Naive B cell (primary cell): ENCODE measurements at regions not wholly inside any gene's neighbourhood (a gene's known extent, or its start where the extent isn't known, plus 50 kb on each side); places are given as distances from the start of the nearest gene placed in this dataset.

Source experiments
- ATAC-seq, 2 donors: fragments of 150-1000 bp; cut with Tn5 transposase; 2 replicates each; pipeline ENCODE4 v1.10.0; 2021; ENCODE audit warnings: low read depth in 2 of 2, mild to moderate bottlenecking in 2 of 2, moderate library complexity in 2 of 2
- DNase-seq: peaks from one replicate; pipeline ENCODE4 v3.0.0; 2022
- H3K27ac Mint-ChIP-seq, 6 donors: one replicate each; pipeline ENCODE4 v1.8.0; 2020 to 2022; ENCODE audit warnings: mild to moderate bottlenecking in 6 of 6, mixed read lengths in 6 of 6, moderate library complexity in 5 of 6, inconsistent platforms in 2 of 6
- H3K27me3 Mint-ChIP-seq, 3 donors: one replicate each; pipeline ENCODE4 v1.8.0; 2021 to 2022; ENCODE audit warnings: mixed read lengths in 3 of 3, mild to moderate bottlenecking in 1 of 3
- H3K36me3 Mint-ChIP-seq, 2 donors: one replicate each; pipeline ENCODE4 v1.8.0; 2020 to 2022; ENCODE audit warnings: mixed read lengths in 2 of 2, inconsistent platforms in 1 of 2, mild to moderate bottlenecking in 1 of 2
- H3K4me1 Mint-ChIP-seq, 3 donors: one replicate each; pipeline ENCODE4 v1.8.0; 2020 to 2022; ENCODE audit warnings: mixed read lengths in 3 of 3, inconsistent platforms in 1 of 3, mild to moderate bottlenecking in 1 of 3, moderate library complexity in 1 of 3
- H3K4me3 Mint-ChIP-seq, 8 donors: one replicate each; pipeline ENCODE4 v1.8.0; 2020 to 2022; ENCODE audit warnings: mild to moderate bottlenecking in 8 of 8, mixed read lengths in 8 of 8, moderate library complexity in 8 of 8, inconsistent platforms in 2 of 8
- H3K9me3 Mint-ChIP-seq, 7 donors: one replicate each; pipeline ENCODE4 v1.8.0; 2020 to 2022; ENCODE audit warnings: mixed read lengths in 7 of 7, mild to moderate bottlenecking in 5 of 7, inconsistent platforms in 2 of 7, moderate library complexity in 1 of 7

DNA sequence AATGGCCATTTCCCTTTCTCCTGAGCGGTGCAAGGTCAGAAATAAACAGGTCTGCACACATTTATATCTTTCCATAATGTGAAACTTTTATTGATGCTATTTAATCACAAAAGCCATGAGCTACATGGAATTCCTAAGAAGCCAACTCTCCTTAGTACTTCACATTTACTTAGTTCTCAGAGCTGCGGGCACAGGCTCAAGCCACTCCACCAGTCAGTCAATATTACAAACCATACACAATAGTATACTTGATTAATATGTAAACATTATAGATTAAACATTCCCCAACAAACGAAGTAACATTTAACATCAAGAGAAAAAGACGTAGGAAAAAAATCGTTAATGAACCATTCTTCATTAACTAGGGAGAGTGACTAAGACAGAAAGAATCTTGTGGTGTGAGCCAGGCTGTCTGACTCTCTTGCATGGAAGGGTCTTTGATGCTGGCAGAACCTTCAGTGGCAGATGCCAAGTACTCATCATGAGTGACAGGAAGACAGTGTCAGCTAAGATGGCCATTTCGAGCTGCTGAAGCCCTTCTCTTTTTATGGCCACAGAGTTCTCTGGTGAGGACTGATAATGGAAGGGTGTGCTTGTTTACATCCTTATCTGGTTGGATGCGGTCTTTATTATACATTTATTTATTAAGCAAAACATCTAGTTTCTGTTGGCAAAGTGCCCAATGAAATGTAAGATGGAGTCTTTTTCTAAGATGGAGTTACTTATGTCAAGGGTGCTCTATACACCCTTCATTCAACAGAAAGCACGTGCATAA lies 115.5 kb upstream of the TUT7 start:
- Mint-ChIP-seq H3K36me3 (no peaks in the 10 kb centered on the region), H3K27me3 (peaks cover 12 to 29% (median 17%) of the 10 kb centered on the region in 3 donors), H3K4me3 (no peak overlapping the region), H3K4me1 (no peaks in the 10 kb centered on the region), H3K9me3 (peaks cover 0 to 4% (median 0%) of the 10 kb centered on the region in 7 donors), H3K27ac (no peak overlapping the region)
- DNase-seq (no peak), ATAC-seq (no peak)

- peaks cover 0 to 1% (median 0%) of the 10 kb centered on the region in 7 donors for H3K9me3 Mint-ChIP-seq
- ATAC-seq, result no peak
- no peak overlapping the region for H3K27ac Mint-ChIP-seq
- DNase-seq, result no peak
- H3K27me3 Mint-ChIP-seq, result peaks cover 12 to 21% (median 17%) of the 10 kb centered on the region in 3 donors
- no peaks in the 10 kb centered on the region for H3K36me3 Mint-ChIP-seq
- no peaks in the 10 kb centered on the region for H3K4me1 Mint-ChIP-seq
- no peak overlapping the region for H3K4me3 Mint-ChIP-seq
Observed at GRCh38 chr9:86464242-86464641, 110.0 kb upstream of the TUT7 start.

- no peaks in the 10 kb centered on the region for H3K9me3 Mint-ChIP-seq
- no peak for ATAC-seq
- H3K27ac Mint-ChIP-seq, result no peak overlapping the region
- H3K36me3 Mint-ChIP-seq, result no peaks in the 10 kb centered on the region
- DNase-seq, result no peak
- peaks cover 7 to 14% (median 9%) of the 10 kb centered on the region in 3 donors for H3K27me3 Mint-ChIP-seq
- H3K4me1 Mint-ChIP-seq, result no peaks in the 10 kb centered on the region
- H3K4me3 Mint-ChIP-seq, result no peak overlapping the region
Observed at GRCh38 chr9:86460216-86461002, 106.2 kb upstream of the TUT7 start.

DNA sequence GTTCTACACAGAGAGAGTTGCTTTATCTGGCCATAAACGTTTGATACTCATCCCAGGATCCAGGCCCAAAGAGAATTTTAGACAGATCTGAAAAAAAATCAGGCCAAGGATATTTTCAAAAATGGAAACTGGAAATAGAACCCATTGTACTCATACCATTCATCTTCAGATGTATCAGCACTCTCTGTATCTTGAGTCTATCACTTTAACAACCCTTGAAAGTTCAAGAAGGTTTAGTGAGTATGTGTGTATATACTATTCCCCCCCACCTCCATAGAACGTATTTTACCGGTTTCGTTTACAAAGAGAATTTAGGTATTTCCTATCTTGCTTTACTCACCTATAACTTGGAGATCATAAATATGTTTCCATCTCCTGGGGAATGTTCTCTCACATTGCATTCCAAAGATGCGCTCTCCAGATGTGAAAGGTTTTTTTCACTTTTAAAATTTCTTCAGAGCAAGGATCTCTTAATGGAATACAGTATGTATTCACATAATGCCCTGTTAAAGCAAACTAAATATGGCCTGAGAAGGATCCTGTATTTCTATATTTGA lies 105.5 kb upstream of the TUT7 start:
- H3K36me3 Mint-ChIP-seq, result no peaks in the 10 kb centered on the region
- H3K27me3 Mint-ChIP-seq, result peaks cover 7 to 14% (median 10%) of the 10 kb centered on the region in 3 donors
- no peaks in the 10 kb centered on the region for H3K4me1 Mint-ChIP-seq
- H3K27ac Mint-ChIP-seq, result no peak overlapping the region
- no peak for ATAC-seq
- H3K4me3 Mint-ChIP-seq, result no peak overlapping the region
- DNase-seq, result no peak
- no peaks in the 10 kb centered on the region for H3K9me3 Mint-ChIP-seq

DNA sequence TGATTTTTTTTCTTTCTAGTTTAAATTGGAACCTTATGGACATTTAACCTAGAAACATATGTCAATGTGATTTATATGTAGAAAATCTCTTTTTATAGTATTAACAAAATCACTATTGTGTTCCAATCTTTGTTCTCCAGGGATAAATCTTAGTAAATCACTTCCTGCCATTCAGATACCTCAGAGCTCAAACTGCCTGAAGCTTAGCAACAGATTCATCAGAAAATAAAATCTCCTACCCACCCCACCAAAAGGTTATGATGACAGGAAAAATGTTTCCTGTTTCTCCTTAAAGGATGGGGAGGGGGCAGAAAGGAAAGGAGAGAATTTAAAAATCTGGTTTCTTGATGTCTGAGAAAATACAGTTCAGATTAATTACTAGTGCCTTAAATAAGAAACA lies 105.0 kb upstream of the TUT7 start:
- no peak for ATAC-seq
- Mint-ChIP-seq H3K4me3 (no peak overlapping the region), H3K9me3 (no peaks in the 10 kb centered on the region), H3K4me1 (no peaks in the 10 kb centered on the region), H3K27me3 (peaks cover 7 to 15% (median 14%) of the 10 kb centered on the region in 3 donors), H3K36me3 (no peaks in the 10 kb centered on the region), H3K27ac (no peak overlapping the region)
- DNase-seq, result no peak

DNA sequence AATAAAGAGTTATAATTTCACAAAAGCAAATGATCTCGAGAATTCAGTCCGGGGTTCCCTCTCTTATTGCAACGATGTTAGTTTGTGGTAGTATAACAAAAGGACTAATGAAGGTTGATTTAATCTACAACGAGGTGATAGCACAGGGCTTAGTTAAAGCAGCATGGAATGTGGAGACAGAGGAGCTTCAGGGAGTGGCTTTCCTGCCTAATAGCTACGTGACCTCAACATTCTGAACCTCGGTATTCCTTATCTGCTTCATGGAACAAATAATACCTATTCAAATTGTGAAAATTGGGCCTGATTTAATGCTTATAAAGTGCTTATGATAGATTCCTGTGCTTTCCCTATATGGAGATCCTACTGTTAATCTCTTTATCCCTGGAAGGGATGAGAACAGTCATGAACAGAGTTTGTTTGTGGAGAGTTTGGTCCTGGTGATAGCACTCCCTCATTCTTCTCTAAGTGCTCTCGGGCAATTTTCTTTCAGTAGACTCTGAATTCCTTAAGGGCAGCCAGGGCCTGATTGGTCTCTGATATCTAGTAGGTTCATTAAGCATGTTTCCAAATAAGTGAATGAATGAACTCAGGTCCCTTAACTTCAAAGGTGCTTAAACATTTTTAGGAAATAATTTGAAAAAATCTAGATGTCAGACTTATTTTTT lies 104.1 kb upstream of the TUT7 start:
- Mint-ChIP-seq H3K36me3 (no peaks in the 10 kb centered on the region), H3K9me3 (no peaks in the 10 kb centered on the region), H3K4me3 (no peak overlapping the region), H3K4me1 (no peaks in the 10 kb centered on the region), H3K27ac (no peak overlapping the region), H3K27me3 (peaks cover 7 to 14% (median 9%) of the 10 kb centered on the region in 3 donors)
- ATAC-seq (no peak), DNase-seq (no peak)

- Mint-ChIP-seq H3K27me3 (peaks cover 7 to 21% (median 9%) of the 10 kb centered on the region in 3 donors), H3K36me3 (no peaks in the 10 kb centered on the region), H3K27ac (no peak overlapping the region), H3K4me3 (no peak overlapping the region), H3K9me3 (no peaks in the 10 kb centered on the region), H3K4me1 (no peaks in the 10 kb centered on the region)
- DNase-seq, result no peak
- no peak for ATAC-seq
Observed at GRCh38 chr9:86456416-86456815, 102.2 kb upstream of the TUT7 start.

- no peaks in the 10 kb centered on the region for H3K36me3 Mint-ChIP-seq
- ATAC-seq, result no peak
- no peak overlapping the region for H3K4me3 Mint-ChIP-seq
- H3K9me3 Mint-ChIP-seq, result peaks cover 0 to 2% (median 0%) of the 10 kb centered on the region in 7 donors
- peaks cover 7 to 21% (median 11%) of the 10 kb centered on the region in 3 donors for H3K27me3 Mint-ChIP-seq
- H3K4me1 Mint-ChIP-seq, result no peaks in the 10 kb centered on the region
- no peak for DNase-seq
- H3K27ac Mint-ChIP-seq, result no peak overlapping the region
Observed at GRCh38 chr9:86454701-86455615, 100.7 kb upstream of the TUT7 start.

GRCh38 chr9:86452201-86452828 lies 98.1 kb upstream of the TUT7 start:
- DNase-seq (no peak), ATAC-seq (no peak)
- Mint-ChIP-seq H3K36me3 (no peaks in the 10 kb centered on the region), H3K4me1 (no peaks in the 10 kb centered on the region), H3K9me3 (peaks cover 0 to 8% (median 0%) of the 10 kb centered on the region in 7 donors), H3K27me3 (peaks cover 8 to 24% (median 16%) of the 10 kb centered on the region in 3 donors), H3K27ac (peak overlapping the region in 1 of 6 donors; percentile 21), H3K4me3 (no peak overlapping the region)

GRCh38 chr9:86449246-86449645 lies 95.0 kb upstream of the TUT7 start:
- no peak overlapping the region for H3K27ac Mint-ChIP-seq
- peaks cover 22 to 31% (median 26%) of the 10 kb centered on the region in 3 donors for H3K27me3 Mint-ChIP-seq
- DNase-seq, result no peak
- H3K36me3 Mint-ChIP-seq, result no peaks in the 10 kb centered on the region
- peaks cover 0 to 8% (median 0%) of the 10 kb centered on the region in 7 donors for H3K9me3 Mint-ChIP-seq
- ATAC-seq, result no peak
- H3K4me1 Mint-ChIP-seq, result no peaks in the 10 kb centered on the region
- no peak overlapping the region for H3K4me3 Mint-ChIP-seq

GRCh38 chr9:86445671-86446070 lies 91.5 kb upstream of the TUT7 start:
- Mint-ChIP-seq H3K27ac (no peak overlapping the region), H3K27me3 (peaks cover 24 to 38% (median 30%) of the 10 kb centered on the region in 3 donors), H3K4me3 (no peak overlapping the region), H3K36me3 (no peaks in the 10 kb centered on the region), H3K9me3 (peaks cover 0 to 8% (median 0%) of the 10 kb centered on the region in 7 donors), H3K4me1 (no peaks in the 10 kb centered on the region)
- ATAC-seq, result no peak
- DNase-seq, result no peak

- peaks cover 0 to 6% (median 4%) of the 10 kb centered on the region in 7 donors for H3K9me3 Mint-ChIP-seq
- H3K36me3 Mint-ChIP-seq, result no peaks in the 10 kb centered on the region
- no peaks in the 10 kb centered on the region for H3K4me1 Mint-ChIP-seq
- ATAC-seq (no peak), DNase-seq (no peak)
- H3K27ac Mint-ChIP-seq, result no peak overlapping the region
- no peak overlapping the region for H3K4me3 Mint-ChIP-seq
- H3K27me3 Mint-ChIP-seq, result peaks cover 24 to 32% (median 27%) of the 10 kb centered on the region in 3 donors
Observed at GRCh38 chr9:86443992-86444391, 89.8 kb upstream of the TUT7 start.
